ENCODE measurements at regions not wholly inside any gene's neighbourhood (a gene's known extent, or its start where the extent isn't known, plus 50 kb on each side); places are given as distances from the start of the nearest gene placed in this dataset.

- no peaks in the 10 kb centered on the region for H3K9me3 ChIP-seq (replicated peaks; ENCODE audit: control insufficient read depth, insufficient read depth, low read length)
- no peaks in the 10 kb centered on the region for H3K27me3 ChIP-seq (replicated peaks in 1 of 2; ENCODE audit: control insufficient read depth in 2 of 2, insufficient read depth in 2 of 2, low read length in 1 of 2)
- WGBS (ENCODE audit: insufficient coverage, insufficient replicate concordance, low lambda C conversion rate, missing lambda C conversion rate) = 0% methylated on average over 3 of the region's 3 CpGs
- ChIA-PET POLR2A (no interaction called here), CTCF (no interaction called here), SMC1A (ENCODE audit: uncharacterized antibody, unreplicated experiment) (no interaction called here), RAD21 (ENCODE audit: unreplicated experiment) (no interaction called here)
- no peaks in the 10 kb centered on the region for H3K4me1 ChIP-seq (ENCODE audit: control insufficient read depth, insufficient read depth, low read length)
- H4K20me1 ChIP-seq (ENCODE audit: control insufficient read depth, insufficient read depth) = no peaks in the 10 kb centered on the region
- no peaks in the 10 kb centered on the region for H3K36me3 ChIP-seq (ENCODE audit: control insufficient read depth in 2 of 2, insufficient read depth in 2 of 2, low read length in 1 of 2)
- no peak overlapping the region for H3K4me2 ChIP-seq (ENCODE audit: control insufficient read depth, insufficient read depth)
- H3K9ac ChIP-seq (ENCODE audit: control insufficient read depth, insufficient read depth, low read length) = no peak overlapping the region
- H3K79me2 ChIP-seq (ENCODE audit: control insufficient read depth, insufficient read depth, low read length) = no peaks in the 10 kb centered on the region
- BruUV-seq (replicated peaks) = no TSS peak
- no peak for DNase-seq (ENCODE audit: low read depth, low spot score)
- H2AFZ ChIP-seq (ENCODE audit: control insufficient read depth, low read depth, low read length) = no peak overlapping the region
- H3K27ac ChIP-seq (ENCODE audit: control insufficient read depth, insufficient read depth) = no peak overlapping the region
- FAIRE-seq = no peak
- TF ChIP-seq MTA2 (IDR thresholded peaks at IDR 0.05; ENCODE audit: low read depth) (no peak), MXI1 (IDR thresholded peaks at IDR 0.05; ENCODE audit: low read depth, low read length) (no peak), ZBTB40 (IDR thresholded peaks at IDR 0.05; ENCODE audit: borderline replicate concordance) (no peak), MYC (IDR thresholded peaks at IDR 0.05; ENCODE audit: insufficient read depth, insufficient read length, insufficient replicate concordance, low read length, severe bottlenecking) (no peak), BCL11A (IDR thresholded peaks at IDR 0.05; ENCODE audit: low read depth, low read length) (no peak), CREB1 (IDR thresholded peaks at IDR 0.05; ENCODE audit: low read depth) (no peak), CHD1 (IDR thresholded peaks at IDR 0.05; ENCODE audit: low read depth, low read length) (no peak), RFX5 (IDR thresholded peaks at IDR 0.05; ENCODE audit: low read depth, low read length) (no peak), IRF3 (IDR thresholded peaks at IDR 0.05) (no peak), ZNF207 (IDR thresholded peaks at IDR 0.05; ENCODE audit: borderline replicate concordance) (no peak), YY1 (IDR thresholded peaks at IDR 0.05; ENCODE audit: low read depth, low read length) (no peak), CEBPZ (IDR thresholded peaks at IDR 0.05; ENCODE audit: low read depth, low read length) (no peak), NR2C1 (IDR thresholded peaks at IDR 0.05) (no peak), ZZZ3 (IDR thresholded peaks at IDR 0.05; ENCODE audit: control insufficient read depth, insufficient read length, low read depth) (no peak), HDAC6 (IDR thresholded peaks at IDR 0.05; ENCODE audit: unreplicated experiment) (no peak)
- intact Hi-C loops (cut with micrococcal nuclease; ENCODE audit: unreplicated experiment) = no loop called here
- no peak for ATAC-seq
- in situ Hi-C loops (cut with MboI) = no loop called here
- no peak overlapping the region for H3K4me3 ChIP-seq
Observed at GRCh38 chr21:15126948-15127347, 62.1 kb upstream of the NRIP1 start.
